NCI-H446 (cell line): ENCODE measurements at regions not wholly inside any gene's neighbourhood (a gene's known extent, or its start where the extent isn't known, plus 50 kb on each side); places are given as distances from the start of the nearest gene placed in this dataset.
"Not testable (repeated sequence)": the region's sequence is repeated elsewhere in the genome, so short reads cannot be mapped to it uniquely, and the experiment has no call there.

ENCODE experiments used
- DNase-seq, 2 experiments: peaks; one replicate each; lab custom pipeline; 2025; lab: John Stamatoyannopoulos, UW

DNA sequence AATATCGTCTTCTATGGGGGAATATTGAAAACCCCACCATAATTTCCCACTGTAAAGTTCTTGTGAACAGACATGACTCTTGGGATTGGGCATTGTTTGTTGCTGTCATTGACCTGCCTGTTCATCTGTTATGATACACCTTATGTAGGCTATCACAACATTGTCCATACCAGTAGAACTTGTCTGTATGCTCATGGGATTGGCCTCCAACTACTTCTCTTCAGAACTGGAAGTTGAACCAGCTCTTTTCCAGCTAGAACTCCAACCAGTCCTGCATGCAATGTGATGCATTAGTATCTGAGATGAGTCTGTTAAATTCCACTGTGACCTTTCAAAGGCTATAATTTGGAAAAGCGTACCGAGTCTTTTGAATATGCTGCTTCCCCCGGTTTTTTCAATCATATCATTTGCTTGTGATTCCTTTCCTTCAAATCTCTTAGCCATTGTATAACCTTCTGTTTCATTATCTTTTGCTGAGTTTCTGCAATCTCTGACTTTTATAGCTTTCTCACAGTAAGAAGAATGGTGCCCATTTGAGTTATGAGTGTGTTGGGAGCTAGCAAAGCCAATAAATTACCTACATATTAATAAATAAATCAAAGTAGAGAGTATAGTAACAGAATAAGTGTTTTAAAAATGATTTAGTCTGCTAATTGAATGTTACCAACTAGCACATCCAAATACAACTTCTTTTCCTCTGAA, 101.9 kb downstream of the PLK2 start:
- no peak for DNase-seq

DNA sequence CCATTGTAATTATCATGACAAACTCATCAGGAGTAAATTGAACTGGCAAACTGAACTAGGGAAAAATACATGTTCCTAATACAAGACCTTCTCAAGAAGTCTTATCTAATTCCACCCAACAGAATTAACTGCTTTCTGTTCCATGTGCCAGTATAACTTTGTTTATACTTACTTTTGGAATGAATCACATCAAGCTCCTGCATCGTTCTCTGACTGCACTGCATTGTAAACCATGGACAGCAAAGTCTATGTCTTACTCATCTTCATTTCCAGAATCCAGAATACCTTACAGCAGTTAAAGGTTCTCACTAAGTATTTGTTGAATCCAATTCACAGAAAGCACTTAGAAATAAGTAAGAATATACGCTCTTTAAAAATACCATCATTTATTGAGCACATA, 102.8 kb downstream of the PLK2 start:
- no peak for DNase-seq

DNA sequence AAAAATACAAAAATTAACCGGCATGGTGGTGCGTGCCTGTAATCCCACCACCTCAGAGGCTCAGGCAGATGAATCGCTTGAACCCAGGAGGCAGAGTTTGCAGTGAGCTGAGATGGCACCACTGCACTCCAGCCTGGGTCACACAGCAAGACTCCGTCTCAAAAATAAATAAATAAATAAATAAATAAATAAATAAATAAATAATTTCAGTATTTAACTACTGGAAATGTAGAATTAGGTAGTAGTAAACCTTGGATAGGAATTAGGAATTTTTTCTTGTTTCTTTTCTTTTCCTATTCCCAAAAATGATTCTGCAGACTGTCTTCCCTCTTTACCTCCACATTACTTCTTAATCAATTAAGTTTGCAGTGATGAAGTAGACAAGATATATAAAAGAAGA, 103.2 kb downstream of the PLK2 start:
- no peak for DNase-seq

DNA sequence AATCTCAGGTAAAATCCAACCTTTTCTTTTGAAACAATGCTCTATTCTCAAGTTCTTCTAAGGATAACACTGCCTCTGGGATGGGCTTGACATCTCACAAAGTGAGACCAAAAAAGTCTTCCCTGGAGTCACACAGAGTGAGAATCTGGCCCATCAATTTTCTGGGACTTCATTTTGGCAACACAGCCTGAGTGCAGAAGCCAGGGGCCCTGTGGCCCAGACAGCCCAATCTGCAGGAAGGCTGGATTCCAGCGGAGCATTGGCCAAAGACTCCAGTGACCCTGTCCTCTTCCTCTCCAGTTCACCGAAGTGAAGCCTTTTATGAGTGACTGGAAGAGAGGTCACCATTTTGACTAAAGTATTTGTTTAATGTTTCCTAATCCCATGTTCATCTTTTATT, 105.1 kb downstream of the PLK2 start:
- no peak for DNase-seq

DNA sequence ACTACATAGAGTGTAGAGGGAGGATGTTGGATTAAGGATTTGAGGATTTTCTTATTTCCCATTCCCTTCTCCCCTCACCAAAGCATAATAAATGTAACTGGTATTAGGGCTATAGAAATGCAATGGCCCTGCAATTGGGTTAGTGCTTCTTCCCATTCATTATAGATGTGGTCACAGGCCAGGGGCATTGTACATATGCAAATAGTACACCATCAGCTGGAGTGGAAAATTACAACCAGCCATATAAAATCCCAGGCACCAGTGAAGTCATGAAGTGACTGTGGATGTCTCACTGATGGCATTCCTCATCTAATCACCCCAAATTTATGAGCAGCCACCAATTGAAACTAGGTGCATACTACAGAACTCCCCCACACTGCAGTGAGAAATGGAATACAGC, 105.9 kb downstream of the PLK2 start:
- DNase-seq: no peak

DNA sequence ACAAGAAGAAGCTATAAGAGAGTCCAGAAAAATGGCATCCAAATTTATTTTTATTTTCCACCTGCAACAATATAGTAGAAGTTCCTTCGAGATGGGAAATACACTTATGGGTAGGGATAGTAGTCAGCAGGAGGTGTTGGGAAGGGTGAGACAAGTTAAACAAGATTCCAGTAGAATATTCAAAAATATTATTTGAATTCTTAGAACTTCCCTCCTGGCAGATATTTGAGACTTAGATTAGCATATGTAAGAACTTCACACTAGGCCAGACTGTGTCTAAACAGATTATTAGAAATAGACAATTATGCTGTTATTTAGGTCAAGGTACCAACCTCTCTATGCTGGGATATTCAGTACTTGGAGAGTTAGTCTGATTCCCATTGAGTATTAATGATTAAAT, 108.7 kb downstream of the PLK2 start:
- DNase-seq: no peak

DNA sequence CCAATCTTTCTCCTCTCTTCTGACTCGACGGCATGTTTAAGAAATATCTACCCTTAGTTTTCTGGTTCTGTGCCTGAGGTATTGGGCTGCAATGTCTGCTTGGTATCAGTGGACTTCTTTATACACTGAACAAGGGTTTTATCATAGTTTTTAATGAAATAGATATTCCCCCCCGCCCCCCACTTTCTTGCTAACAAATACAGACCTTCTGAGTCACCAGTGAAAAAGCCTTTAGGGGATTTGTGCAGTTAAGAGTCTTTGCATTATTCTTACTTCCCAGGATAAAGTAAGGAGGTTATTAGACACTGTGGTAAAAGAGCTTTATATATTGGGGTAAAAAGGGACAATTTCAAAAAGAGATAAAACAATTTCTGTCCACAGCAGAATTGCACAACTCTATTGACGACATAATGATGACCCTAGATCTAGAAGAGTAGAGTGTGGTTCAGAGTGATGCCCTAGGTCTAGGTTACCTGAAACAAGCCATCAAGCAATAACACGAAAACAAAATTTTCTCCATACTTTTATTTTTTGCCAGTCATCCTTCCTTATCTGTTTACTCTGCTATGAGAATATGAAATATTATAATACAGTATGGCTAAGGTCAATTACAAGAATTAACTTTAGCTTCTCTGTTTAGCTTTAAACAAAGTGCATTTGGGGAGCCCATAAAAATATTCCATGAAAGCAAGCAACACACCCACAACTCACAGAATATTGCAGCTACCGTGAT, 110.7 kb downstream of the PLK2 start:
- no peak for DNase-seq

DNA sequence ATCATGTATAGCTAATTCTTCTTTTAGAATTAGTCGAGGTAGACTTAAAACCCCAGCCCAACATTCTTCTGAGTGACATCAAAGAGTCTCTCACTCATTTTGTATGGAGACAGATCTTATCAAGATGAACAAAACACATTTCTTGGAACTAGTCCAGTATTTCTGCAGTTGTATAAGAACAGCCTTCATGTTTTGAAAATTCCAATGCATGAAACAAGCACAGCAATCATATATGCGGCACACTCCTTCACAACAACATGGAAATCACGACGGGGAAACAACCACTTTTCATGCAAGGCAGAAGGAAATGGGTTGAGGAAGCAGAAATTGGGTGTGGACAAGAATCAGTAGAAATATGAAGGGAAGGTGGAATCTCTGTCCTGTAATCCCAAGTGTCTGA, 113.8 kb downstream of the PLK2 start:
- no peak for DNase-seq

DNA sequence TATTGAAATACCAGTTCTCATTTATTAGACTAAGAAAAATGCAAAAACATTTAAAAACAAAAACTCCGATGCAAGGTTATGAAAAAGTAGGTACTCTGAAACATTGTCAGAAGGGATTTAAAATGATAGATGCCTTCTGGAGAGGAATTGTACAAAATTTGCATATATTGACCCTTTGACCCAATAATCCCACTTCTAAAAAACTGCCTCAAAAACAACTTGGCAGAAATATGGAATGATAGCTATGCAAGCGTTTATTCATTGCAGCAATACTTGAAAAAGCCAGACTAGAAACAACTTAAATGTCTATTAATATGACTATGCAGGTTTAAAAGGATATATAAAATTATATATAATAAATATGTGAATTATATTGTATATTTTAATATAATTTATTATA, 118.4 kb downstream of the PLK2 start:
- DNase-seq: no peak

DNA sequence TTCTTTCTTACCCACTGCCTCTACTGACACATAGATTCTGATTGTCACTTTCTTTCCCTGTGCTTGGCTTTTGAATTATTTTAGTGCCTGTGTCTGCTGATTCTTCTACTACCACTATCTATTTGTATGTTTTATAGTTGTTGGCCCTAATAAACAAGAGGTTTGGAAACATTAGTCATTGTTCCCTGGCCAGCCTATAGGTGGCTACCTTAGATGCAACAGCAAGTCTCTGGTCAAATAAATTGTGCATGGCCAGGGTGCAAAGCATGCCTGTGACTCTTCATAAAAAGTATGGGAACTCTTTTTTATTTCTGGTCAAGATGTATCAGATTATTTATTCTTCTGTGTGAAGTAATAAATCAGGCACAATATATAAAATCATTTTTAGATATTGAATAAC, 124.4 kb downstream of the PLK2 start:
- no peak for DNase-seq

DNA sequence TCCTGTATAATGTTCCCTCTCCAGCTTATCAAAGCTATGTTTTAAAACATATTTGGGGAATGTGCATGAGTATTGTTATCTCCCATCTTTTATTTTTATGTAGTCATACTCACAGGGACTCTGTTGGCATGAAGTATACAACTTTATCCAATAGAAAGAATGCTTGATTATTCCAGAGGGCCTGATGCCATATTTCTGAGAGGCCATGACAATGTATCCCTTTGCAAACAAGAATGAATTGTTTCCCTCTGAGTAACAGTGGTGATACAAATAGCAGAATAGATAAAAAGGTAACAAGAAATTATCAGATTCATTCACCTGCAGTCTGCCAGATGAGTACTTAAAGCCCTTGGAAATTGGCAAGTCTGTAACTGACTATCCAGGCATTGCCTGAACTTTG, 125.9 kb downstream of the PLK2 start:
- no peak for DNase-seq

DNA sequence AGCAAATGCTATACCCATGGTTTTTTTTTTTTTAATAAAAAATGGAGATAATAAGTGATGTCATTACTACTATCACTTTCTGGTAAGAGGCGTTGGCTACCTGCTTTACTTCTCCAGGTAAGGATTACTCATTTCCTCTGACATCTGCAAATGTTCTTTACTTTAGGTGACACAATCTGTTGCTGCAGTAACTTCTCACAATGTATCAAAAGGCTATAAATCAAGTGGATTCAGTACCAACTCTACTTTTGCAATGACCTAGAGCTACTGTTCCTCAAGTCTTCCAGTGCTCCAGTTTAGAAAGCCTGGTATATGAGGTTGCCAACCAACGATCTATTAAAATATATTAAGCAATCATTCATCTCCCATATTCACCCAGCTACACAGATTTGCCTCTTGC, 129.1 kb downstream of the PLK2 start:
- no peak for DNase-seq

DNA sequence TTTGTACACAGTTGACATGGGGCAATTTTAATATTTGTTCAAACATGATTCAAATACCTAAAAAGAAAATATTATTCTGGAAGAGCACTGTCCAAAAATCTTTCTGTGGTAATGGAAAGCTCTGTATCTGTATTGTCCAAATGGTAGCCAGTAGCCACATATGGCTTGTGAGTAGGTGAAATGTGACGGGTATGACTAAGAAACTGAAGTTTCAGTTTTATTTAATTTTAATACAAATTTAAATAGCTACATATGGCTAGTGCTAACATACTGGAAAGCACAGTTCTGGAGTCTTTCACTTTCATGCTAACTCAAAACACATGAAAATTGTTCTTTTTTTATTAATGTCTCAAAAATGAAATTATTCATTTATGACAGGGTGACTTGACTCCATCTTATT, 132.6 kb downstream of the PLK2 start:
- no peak for DNase-seq

DNA sequence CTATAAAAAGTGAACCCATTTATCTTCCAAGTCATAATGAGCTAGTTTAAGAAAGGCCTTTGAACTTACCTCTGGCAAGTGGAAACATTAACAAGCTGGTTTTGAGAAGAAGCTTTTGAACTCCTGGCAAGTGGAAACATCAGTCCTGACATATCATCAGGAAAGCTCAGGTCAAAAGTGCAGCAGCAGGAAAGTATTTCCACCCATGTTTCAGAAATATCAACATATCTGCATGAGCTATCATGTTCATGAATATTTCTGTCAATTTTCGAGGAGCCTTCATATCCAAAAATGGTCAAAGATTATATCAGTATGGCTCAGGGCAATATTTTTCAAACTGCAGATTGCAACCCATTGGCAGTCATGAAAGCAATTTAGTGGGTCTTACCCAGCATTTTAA, 133.9 kb downstream of the PLK2 start:
- DNase-seq: no peak

DNA sequence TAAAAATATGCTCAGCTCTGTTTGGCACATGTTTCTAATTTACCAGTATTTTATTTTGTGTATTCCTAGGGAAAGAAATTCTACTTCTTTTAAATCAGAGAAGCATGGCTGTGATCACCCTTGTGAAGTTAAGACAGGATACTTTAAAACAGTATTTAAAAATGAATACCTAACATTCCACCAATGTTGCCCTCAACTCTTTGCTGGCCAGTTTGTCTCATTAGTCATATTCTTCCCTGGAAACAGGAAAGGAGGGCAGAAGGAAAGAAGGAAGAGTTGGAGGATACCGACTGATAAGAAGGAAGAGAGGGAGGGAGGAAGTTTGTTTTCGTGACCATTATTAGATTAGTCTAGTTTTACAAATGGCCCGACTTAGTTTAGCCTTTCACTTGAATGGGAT, 137.4 kb downstream of the PLK2 start:
- DNase-seq: no peak

DNA sequence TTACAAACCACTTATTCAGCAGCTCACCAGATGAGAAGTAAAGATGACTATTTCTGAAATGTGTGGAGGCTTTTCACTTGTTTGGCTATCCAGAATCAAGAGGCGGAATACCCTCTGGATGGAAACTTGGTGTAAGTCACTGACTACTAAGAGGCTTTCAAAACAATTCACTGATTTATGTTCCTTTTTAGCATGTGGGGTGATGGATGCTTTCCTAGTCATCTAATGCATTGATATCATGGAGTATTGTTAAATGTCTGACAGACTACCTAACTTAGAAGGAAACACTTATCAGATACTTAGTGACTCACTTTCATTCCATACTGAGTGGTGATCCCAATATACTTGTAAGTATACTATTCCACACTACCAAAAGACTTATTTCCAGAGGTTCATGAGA, 141.4 kb downstream of the PLK2 start:
- no peak for DNase-seq

DNA sequence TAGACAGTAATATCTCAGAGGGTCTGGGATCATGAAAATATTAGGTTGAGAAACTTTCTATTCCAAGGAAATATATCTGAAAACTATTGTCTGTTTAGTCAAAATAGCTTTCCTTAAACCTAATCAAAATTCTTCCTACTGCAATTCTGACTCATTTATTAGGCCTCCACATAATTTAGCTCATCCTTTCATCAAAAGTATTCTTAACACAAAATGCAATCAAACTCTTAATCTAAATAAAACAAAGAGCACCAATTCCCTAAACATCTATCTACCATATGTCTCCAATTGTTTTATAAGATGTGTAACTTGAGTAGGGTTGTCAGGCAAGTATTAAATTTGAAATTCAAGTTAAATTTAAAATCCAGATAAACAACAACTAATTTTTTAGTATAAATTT, 142.1 kb downstream of the PLK2 start:
- DNase-seq: no peak

DNA sequence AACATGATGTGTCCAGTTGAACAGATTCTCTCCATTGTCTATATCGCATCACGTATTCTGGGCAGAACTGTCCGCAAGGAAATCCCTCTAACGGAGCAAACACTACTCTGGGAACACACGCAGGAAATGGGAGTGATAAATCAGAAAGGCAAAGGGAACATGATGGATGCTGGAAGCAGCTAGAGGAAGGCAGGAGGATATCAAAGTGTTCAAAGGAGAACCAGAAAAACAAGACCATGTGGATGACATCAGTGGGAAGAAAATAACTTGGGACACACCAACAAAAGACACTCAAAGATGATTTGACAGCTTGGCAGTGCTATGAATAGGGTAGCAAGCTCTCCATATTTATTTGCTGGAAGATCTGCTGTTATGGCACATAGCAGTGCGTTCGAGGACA, 142.9 kb downstream of the PLK2 start:
- DNase-seq: no peak

DNA sequence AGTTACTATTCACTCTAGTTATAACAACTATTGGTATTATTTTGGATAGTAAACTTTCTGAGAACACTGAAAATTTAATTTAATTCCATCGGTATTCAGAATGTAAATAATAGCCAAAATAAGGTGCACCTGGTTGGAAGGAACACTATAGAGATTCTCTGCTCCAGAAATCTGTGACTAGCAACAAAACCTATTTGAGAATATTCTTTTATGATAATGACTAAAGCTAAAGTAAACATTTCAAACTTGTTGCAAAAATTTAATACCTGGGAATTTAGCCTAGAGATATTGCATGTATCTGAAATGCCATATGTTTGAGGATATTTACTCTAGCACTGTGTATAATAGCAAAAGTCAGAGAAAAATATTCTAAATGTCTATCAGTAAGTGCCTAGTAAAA, 144.1 kb downstream of the PLK2 start:
- no peak for DNase-seq

DNA sequence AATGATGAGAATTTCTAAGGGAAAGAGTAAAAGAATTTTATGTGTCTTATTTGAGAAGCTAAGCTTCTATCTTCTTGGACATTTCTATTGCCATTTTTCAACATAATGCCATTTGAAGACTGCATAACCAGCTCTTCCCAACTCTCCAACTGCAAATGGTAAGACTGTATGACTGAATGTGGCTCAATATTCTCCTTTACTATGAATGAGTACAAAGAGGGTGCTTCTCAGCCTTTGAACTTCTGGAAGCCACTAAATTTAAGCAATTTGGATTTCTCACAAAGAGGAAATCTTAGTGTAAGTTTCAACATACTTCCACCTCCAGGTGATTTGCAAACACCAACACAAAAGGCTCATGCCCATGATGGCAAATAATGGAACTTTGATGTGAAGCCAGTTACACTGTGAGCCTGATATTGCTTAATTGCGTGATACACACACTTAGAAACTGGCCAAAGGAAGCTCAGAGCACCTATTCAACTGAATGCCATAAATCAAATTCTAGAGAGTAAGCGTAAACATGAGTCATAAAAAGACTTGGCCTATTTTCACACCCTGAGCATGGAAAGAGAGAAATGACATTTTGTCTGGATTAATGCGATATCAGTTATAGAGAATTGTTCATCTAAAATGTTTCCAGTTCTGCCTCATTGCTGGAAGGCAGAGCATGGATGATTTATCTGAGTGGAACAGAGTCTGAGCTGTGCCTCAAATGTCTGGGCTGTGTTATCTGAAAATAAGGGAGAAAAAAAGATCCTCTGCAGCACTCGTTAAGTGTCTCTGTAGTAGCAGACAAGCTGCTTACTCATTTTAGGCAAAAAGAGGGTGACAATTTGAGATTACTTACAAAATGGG, 145.3 kb downstream of the PLK2 start:
- no peak for DNase-seq

DNA sequence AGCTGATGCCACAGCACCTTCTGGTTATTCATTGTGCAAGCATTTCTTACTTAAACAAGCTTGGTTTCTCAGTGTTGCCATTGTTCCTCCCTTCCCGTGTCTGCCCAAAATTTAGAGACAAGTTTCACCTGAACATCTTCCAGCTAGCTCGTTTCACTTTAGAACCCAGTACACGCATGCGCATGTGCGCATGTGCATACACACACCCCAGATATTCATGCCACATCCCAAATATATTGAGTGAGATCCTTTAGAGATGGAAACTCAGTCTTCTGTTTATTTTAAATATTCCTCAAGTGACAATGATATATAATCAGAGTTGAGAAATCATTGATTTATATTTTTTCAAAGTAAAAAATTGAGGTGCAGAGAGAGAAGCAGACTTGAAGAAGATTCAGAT, 147.6 kb downstream of the PLK2 start:
- no peak for DNase-seq

DNA sequence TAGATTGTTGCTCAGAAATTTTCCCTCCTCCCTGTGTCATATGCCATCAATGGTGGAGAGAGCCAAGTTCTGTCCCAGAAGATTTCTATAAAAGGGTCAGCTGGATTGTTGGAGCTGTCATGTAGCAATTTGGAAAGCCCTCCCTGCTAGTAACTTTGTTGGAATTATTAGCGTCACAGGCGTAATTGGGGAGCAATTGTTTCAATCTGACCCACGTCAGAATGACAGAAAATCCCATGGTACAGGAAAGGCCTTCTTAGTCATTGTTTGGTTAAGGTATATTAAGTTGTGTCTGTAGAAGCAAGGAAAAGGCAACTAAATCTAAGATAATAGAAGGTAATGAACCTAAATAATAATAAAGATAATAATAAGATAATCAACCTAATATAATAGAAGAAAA, 148.4 kb downstream of the PLK2 start:
- no peak for DNase-seq

DNA sequence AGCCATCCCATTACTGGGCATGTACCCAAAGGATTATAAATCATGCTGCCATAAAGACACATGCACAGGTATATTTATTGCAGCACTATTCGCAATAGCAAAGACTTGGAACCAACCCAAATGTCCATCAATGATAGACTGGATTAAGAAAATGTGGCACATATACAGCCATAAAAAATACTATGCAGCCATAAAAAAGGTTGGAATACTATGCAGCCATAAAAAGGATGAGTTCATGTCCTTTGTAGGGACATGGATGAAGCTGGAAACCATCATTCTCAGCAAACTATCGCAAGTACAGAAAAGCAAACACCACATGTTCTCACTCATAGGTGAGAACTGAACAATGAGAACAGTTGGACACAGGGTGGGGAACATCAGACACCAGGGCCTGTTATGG, 151.5 kb downstream of the PLK2 start:
- DNase-seq: not testable (repeated sequence)
